Inflammatory macrophage (primary cell): ENCODE measurements at regions not wholly inside any gene's neighbourhood (a gene's known extent, or its start where the extent isn't known, plus 50 kb on each side); places are given as distances from the start of the nearest gene placed in this dataset.
"Not testable (repeated sequence)": the region's sequence is repeated elsewhere in the genome, so short reads cannot be mapped to it uniquely, and the experiment has no call there.

Source experiments
- DNase-seq, 2 donors: peaks; one replicate each; pipeline ENCODE4 v3.0.0-alpha.2; 2020 to 2022

GRCh38 chr1:170377896-170378634 is 153.9 kb upstream of the GORAB start:
- no peak for DNase-seq

- DNase-seq: no peak
Observed at GRCh38 chr1:170385750-170386149, 146.2 kb upstream of the GORAB start.

DNA sequence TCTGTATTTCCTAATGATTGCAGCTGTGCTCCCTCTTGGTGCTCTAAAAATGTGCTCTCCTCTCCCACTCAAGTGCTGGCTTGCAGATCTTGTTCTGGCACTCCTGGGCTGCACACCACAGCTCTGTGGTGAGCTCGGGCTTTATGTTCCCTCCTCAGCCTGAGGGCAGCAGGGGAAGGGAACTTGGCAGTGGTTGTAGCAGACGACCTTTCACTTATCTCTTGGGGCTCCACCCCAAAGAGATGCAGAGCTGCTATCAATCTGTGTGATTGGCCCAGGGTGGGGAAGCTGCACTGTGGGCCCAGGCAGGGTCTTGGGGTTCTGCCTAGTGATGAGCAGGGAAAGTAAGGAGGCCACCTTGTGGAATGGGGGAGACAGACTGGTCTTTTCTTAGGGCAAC is 143.5 kb upstream of the GORAB start:
- no peak for DNase-seq

DNA sequence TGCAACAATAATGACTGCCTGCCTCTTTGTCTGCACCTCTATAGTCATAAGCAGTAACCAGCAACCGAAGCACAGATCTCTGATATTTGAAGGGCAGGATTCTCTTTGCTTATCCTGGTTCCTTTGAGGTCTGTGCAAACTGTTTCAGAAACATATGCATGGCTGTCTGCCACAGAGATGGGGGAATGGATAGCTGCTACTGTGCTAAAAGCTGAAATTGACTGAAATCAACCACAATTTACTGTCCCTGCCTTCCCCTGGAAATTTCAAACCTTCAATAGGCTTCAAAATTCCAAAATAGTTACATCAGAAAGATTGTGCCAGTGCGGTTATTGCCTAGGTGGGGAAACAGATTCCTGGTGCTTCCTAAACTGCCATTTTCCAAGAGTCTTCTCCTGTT is 136.8 kb upstream of the GORAB start:
- DNase-seq: no peak

DNA sequence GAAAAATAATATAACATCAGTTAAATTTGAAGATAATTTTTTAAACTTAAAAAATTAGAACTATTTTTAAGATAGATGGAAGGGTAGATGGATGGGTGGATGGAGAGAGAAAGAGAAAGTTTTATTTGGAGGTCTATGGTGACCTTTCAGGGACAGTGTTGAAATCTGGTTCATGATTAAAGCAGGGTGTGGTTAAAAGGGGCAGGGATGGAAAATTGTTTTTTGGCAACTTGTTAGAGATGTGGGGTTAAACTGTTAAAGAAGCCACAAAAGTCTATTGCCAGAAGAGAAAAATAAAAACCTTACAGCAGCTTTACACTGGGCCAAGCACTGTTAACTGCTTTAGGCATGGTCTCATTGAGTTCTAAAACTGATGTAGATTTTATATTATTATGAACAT is 134.9 kb upstream of the GORAB start:
- DNase-seq: no peak

- no peak for DNase-seq
Observed at GRCh38 chr1:170402476-170403311, 129.3 kb upstream of the GORAB start.

DNA sequence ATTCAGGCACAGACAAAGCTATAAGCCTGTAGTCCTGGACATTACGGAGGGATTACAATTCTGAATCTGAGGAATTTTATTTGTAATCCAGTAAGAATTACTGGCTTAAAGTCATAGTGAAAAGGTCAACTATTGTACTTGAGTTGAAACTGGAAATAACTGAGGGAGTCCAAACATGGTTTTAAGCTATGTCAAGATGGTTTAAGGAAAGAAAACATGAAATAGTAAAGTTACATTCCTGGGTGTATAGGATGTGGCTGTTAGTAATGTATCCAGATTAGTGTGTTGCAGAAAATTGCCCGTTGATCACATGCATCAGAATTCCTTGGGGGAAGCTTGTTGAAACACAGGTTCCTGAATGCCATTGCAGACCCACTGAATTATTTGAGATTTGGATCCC is 124.8 kb upstream of the GORAB start:
- DNase-seq: no peak

- DNase-seq: no peak
Observed at GRCh38 chr1:170407581-170407980, 124.4 kb upstream of the GORAB start.

GRCh38 chr1:170410401-170411166 is 121.4 kb upstream of the GORAB start:
- DNase-seq: no peak

- no peak for DNase-seq
Observed at GRCh38 chr1:170414989-170415709, 116.8 kb upstream of the GORAB start.

DNA sequence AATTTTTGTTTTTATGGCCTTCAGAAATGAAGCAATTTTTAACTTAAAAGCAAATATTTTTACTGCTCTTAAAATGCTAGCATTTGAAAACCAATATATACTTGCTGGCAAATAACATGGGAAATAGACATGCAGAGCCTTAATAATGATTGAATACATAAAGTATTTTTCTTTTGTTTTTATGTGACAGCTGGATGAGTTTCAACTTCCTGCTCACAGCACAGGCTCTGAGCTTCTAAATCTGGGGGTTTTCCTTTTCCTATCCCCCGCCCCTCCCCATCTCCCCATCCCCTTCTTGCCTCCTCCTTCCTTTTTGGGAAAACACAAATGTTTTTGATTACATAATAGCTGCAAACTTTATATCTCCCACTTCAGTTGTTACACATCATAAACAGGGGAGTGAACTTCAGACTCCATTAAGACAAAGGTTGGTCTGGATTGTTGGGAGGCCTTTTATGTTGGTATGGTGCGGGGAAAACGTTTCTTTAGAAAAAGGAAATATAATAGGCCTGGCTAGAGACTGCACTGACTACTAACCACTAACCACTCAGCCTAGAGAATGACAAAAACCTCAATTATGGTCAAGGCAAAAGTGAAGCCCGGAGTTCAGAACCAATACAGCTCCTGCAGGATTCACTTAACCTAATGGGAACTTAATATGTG is 116.1 kb upstream of the GORAB start:
- DNase-seq: no peak

DNA sequence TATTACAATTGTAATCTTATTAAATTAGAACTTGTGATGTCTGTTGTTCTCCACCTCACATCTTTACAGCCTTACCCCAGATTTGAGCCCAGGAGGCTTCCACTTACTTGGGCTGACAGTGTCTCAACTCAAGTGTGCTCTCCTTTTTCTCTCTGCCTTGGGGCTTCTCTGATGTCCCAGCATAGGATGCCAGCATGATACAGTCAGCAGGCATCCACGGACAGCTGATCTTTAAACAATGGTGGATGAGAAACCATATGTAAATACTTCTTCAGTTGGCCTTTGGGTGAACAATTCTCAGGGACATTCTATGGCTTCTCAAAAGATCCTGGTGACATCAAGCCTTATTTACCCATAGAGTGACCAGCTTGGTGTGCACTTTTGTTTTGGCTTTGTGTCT is 107.6 kb upstream of the GORAB start:
- DNase-seq: no peak

GRCh38 chr1:170426596-170426995 is 105.4 kb upstream of the GORAB start:
- no peak for DNase-seq

- DNase-seq: not testable (repeated sequence)
Observed at GRCh38 chr1:170427002-170427401, 105.0 kb upstream of the GORAB start.

GRCh38 chr1:170436928-170437327 is 95.0 kb upstream of the GORAB start:
- DNase-seq: peak in 1 of 2 donors; percentile 3

DNA sequence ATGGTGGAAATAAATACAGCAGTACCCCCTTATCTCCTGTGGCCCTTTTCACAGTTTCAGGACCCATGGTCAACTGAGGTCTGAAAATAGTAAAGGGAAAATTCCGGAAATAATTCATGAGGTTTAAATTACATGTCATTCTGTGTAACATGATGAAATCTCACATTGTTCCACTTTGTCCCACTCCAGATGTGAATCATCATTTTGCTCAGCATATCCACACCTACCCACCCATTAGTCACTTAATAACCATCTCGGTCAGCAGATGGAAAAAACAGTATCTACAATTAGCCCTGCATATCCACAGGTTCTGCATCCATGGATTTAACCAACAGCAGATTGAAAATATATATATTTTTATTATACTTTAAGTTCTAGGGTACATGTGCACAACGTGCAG is 86.9 kb upstream of the GORAB start:
- DNase-seq: peak in 1 of 2 donors; percentile 21

DNA sequence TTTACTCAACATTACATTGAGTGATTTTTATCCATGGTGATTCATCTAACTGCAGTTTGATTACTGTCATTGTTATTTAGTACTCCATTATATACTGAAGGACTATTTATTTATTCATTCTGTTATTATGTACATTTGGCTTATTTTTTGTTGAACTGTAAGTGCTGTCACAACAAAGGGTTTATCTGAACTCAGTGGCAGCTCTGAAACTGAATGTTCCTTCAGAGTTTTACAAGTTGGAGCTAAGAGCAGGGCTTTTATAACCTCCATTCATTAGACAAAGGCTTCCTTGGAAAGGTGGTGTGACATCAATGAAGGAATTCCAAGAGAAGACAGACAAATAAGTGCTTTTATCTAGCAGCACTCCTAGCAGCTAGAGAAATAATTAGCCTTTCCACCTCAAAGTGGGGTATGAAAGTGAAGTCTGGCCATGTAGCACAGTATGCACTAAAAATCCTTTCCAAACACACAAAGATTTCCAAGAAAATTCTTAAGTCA is 83.3 kb upstream of the GORAB start:
- DNase-seq: no peak

GRCh38 chr1:170457325-170458050 is 74.5 kb upstream of the GORAB start:
- DNase-seq: not testable (repeated sequence)

DNA sequence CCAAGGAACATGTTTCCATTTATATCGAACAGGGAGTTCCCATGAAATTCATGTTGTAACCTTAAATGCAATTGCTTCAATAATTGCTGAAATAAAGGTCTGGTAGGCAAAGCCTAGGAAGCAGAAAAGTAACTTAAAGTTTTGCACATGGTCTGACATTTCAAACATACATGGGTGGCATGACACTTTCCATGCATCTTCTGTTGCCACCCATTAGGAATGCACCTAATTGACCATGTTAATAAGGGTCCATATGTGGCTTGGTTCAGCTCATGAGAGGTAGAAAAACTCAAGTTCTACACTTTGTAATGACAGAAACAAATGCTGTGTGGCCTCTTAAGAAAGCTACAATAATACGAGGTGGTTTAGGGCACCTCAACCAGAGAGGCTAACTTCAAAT is 72.0 kb upstream of the GORAB start:
- DNase-seq: no peak

DNA sequence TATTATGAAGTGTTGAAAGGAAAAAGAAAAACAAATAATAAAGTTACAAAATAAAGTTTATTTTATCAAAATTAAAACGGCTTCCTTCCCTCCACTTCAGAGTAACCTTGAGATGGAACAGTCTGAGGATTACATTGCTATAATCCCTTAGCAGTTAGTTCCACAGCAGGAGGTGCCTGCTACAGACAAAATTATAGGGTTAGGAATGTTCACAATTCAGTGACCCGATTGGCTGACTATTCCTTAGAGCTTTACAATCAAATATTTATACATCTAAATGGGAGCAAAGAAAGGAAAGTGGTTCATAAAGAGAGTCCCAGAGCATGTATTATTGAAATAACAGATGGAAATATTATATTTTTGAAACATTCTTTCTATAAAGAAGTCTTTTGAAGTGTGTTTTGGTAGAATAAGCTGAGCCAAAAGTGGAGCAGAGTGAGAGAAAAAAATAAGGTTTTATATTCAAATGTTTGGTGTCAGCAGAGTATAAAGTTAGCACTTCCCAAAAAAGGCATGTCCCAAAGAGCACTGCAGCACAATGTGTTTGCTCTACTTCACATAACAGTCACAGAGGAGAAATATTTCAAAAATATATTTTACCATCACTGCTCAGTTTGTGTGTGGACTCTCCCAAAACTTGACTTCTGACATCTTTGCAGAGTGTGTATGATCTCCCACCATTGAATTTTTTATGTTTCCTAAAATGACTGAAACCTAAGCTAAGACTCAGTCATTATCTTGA is 71.4 kb upstream of the GORAB start:
- DNase-seq: no peak
